A172 (cell line): ENCODE measurements at regions not wholly inside any gene's neighbourhood (a gene's known extent, or its start where the extent isn't known, plus 50 kb on each side); places are given as distances from the start of the nearest gene placed in this dataset.
"Not testable (repeated sequence)": the region's sequence is repeated elsewhere in the genome, so short reads cannot be mapped to it uniquely, and the experiment has no call there.

Experiments
- DNase-seq: peaks from one replicate; pipeline ENCODE4 v3.0.0-alpha.2; 2015; ENCODE audit warnings: low spot score

GRCh38 chr2:14047491-14047890 is 585.0 kb upstream of the LRATD1 start:
- DNase-seq: no peak

- no peak for DNase-seq
Observed at GRCh38 chr2:14051401-14051800, 581.1 kb upstream of the LRATD1 start.

DNA sequence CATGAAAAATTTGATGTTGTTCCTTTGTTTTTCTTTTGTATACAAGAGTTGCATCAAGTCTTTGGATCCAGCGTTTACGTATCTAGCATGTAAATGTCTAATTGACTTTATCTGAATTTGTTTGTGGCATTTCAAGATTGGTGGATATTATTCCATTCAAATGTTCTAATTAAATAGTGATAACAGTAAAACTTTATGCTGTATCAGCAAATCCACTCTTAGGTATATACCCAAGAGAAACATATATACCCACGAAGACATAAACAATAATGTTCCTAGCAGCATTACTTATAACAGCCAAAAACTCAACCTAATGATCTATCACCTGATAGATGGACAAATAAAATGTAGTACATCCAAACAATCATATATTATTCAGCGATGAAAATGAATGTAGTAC is 579.4 kb upstream of the LRATD1 start:
- no peak for DNase-seq

DNA sequence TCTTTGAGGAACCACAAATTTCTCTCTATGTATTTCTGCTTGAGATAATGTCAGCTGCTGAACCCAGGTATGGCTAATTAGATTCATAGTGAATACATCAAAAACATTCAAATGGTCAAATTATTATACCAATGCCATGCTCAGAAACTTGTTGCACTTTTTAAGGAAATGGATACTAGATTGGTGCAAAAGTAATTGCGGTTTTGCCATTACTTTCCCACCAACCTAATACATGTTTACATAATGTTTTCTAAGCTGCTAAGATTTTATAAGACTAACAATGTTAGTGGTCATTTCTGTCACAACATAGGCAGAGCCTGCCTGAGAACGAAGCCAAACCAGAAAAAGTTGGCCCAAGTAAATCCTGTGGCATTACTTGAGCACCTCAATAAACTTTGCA is 568.2 kb upstream of the LRATD1 start:
- DNase-seq: no peak

DNA sequence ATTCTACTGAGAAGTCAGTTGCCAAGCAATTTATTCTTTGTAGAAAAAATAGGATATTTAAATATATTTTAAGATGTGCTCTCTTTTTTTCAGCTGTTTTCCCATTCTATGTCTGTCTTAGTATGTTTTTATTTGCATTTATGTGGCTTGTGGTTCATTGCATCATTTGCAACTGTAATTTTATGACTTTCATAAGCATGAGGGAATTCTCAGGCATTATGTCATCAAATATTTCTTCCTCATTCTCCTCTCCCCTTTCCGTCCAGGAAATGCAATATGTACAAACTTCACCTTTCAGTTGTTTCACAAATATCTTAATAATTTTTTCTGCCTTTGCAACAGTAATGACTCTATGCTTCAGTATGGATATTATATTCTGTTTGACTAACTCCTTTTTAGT is 560.2 kb upstream of the LRATD1 start:
- peak; percentile 40 for DNase-seq

- no peak for DNase-seq
Observed at GRCh38 chr2:14074691-14075090, 557.8 kb upstream of the LRATD1 start.

GRCh38 chr2:14079576-14079975 is 552.9 kb upstream of the LRATD1 start:
- DNase-seq: no peak

DNA sequence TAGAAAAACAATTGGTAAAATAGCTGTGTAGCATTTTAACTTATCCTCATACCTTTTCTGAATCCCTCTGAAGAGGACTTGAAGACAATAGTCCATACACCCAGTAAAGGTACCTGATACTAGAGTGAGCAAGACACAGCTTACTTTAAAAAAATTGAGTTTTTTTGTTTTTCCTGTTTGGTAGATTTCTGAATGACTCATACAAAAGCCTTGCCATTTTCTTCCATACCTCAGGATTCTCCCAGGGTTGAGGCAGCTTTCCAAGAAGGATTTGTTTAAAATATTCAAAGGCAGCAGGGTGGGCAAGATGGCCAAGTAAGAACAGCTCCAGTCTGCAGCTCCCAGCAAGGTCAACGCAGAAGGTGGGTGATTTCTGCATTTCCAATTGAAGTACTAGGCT is 551.0 kb upstream of the LRATD1 start:
- peak; percentile 42 for DNase-seq

DNA sequence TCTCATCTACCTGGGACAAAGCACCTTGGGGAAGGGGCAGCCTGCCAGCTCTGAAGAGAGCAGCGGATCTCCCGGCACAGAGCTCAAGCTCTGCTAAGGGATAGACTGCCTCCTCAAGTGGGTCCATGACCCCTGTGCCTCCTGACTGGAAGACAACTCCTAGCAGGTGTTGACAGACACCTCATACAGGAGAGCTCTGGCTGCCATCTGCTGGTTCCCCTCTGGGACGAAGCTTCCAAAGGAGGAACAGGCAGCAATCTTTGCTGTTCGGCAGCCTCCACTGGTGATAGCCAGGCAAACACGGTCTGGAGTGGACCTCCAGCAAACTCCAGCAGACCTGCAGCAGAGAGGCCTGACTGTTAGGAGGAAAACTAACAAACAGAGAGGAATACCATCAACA is 549.9 kb upstream of the LRATD1 start:
- no peak for DNase-seq

DNA sequence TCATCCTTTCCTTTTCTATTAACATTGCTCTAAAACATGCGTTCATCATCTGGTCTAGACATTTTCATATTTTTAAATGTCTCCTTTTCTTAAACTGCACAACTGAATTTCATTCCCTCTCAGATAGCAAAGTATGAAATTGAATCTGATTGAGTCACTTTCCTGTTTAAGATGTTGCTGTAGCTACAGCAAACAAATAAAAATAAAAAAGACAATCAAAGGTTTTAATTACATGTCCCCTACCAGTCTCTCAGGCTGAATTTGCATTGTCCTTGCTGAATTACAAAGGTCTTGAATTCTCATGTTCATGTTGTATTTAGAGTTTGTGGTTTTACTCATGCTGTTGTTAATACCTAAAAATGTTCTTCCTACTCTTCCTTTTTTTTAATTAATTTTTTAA is 537.9 kb upstream of the LRATD1 start:
- DNase-seq: no peak

DNA sequence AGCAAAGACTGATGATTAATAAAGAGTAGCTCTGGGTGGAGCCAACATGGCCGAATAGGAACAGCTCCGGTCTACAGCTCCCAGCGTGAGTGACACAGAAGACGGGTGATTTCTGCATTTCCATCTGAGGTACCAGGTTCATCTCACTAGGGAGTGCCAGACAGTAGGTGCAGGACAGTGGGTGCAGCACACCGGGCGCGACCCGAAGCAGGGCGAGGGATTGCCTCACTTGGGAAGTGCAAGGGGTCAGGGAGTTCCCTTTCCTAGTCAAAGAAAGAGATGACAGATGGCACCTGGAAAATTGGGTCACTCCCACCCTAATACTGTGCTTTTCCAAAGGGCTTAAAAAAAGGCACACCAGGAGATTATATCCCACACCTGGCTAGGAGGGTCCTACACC is 533.4 kb upstream of the LRATD1 start:
- DNase-seq: not testable (repeated sequence)

DNA sequence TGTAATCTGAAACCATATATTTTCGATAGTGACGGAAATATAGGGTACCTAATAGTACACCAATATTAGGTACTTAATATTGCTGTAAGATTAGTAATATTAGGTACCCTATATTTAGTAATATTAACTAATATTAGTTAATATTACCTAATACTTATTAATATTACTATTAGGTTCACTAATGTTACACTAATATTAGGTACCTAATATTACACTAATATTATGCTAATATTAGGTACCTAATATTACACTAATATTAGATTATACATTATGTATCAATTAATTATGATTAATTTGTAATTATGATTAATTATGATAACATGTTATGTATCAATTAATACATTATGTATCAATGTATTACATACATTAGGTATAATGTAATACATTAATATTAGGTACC is 518.2 kb upstream of the LRATD1 start:
- no peak for DNase-seq

- no peak for DNase-seq
Observed at GRCh38 chr2:14120376-14120775, 512.1 kb upstream of the LRATD1 start.

- no peak for DNase-seq
Observed at GRCh38 chr2:14123436-14124103, 508.9 kb upstream of the LRATD1 start.

GRCh38 chr2:14125624-14126293 is 506.8 kb upstream of the LRATD1 start:
- no peak for DNase-seq

DNA sequence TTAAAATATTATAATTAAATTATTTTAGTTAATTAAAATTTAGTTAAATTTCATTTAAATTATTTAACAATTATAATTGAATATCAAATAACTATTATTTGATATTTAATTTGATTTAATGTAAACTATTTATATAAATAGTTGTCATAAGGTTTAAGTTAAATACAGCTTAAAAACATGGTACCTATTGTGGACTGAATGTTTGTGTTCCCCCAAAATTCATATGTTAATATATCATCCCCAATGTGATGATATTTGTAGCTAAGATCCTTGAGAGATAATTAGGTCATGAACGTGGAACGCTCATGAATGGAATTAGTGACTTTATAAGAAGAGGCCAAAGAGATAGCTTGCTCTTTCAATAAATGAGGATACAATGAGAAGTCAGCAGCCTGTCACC is 505.7 kb upstream of the LRATD1 start:
- DNase-seq: no peak

- DNase-seq: no peak
Observed at GRCh38 chr2:14127765-14128164, 504.8 kb upstream of the LRATD1 start.

GRCh38 chr2:14132386-14132785 is 500.1 kb upstream of the LRATD1 start:
- DNase-seq: no peak

GRCh38 chr2:14134771-14135170 is 497.7 kb upstream of the LRATD1 start:
- DNase-seq: no peak

- DNase-seq: no peak
Observed at GRCh38 chr2:14136030-14136429, 496.5 kb upstream of the LRATD1 start.

DNA sequence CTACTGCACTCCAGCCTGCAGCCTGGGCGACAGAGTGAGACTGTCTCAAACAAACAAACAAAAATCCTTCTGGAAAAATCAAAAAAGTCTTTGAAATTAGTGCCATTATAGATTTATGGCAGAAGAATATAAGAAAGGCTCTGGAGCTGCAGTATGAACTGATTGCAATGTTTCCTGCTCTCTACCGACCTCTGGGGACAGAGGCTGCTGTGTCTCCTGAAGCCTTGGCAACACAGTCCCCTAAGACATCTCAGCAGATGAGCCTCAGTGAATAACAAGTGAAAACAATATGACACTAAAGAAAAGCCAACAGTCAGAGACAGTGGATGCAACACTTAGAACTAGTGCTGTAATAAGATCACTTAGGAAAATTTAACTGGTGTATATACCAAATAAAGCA is 494.9 kb upstream of the LRATD1 start:
- peak; percentile 50 for DNase-seq

DNA sequence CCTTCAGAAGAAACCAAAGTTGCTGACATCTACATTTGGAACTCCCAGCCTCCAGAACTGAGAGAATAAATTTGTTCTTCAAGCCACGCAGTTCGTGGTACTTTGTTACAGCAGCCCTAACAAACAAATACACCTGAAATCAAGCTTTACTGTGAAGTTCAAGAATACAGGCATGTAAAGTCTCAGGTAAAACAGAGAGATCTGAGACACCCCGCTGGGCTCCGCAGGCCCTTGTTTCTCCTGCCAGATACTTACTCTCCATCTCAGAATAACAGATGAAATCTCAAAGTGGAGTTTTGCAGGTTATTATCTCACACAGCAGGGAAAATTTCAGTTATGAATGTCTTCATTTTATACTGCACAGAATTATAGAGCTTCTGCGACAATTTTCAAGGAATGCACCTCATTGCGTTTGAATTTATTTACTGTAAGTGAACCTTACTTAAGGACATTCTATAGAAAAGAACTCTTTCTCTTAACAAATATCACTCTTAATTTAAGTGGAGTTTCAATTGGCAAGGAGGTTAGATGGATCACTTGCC is 492.4 kb upstream of the LRATD1 start:
- no peak for DNase-seq

DNA sequence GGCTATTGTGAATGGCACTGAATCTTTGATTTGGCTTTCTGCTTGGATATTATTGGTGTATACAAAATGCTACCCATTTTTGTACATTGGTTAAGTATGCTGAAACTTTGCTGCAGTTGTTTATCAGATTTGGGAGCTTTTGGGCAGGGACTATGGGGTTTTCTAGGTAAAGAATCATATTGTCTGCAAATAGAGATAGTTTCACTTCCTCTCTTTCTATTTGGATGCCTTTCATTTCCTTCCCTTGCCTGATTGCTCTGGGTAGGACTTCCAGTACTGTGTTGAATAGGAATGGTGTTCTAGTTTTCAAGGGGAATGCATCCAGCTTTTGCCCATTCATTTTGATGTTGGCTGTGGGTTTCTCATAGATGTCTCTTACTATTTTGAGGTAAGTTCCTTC is 489.1 kb upstream of the LRATD1 start:
- DNase-seq: no peak

- no peak for DNase-seq
Observed at GRCh38 chr2:14148216-14148615, 484.3 kb upstream of the LRATD1 start.
